UCSD-AML1 (cell line): ENCODE measurements at regions not wholly inside any gene's neighbourhood (a gene's known extent, or its start where the extent isn't known, plus 50 kb on each side); places are given as distances from the start of the nearest gene placed in this dataset.

ENCODE experiments used
- DNase-seq: peaks from one replicate; lab custom pipeline; 2025; ENCODE audit not compliant: unreplicated experiment; lab: John Stamatoyannopoulos, UW

- no peak for DNase-seq
Measured at GRCh38 chr10:129078746-129079145, 388.3 kb upstream of the MGMT start.

GRCh38 chr10:129079705-129080104, 387.3 kb upstream of the MGMT start:
- no peak for DNase-seq

- DNase-seq, result no peak
Measured at GRCh38 chr10:129085811-129086210, 381.2 kb upstream of the MGMT start.

- no peak for DNase-seq
Measured at GRCh38 chr10:129089341-129089740, 377.7 kb upstream of the MGMT start.

GRCh38 chr10:129090165-129090564, 376.9 kb upstream of the MGMT start:
- no peak for DNase-seq

GRCh38 chr10:129090618-129091366, 376.2 kb upstream of the MGMT start:
- DNase-seq, result no peak

GRCh38 chr10:129093641-129094040, 373.4 kb upstream of the MGMT start:
- DNase-seq, result no peak

GRCh38 chr10:129094233-129094632, 372.8 kb upstream of the MGMT start:
- DNase-seq, result no peak

- DNase-seq, result no peak
Measured at GRCh38 chr10:129094861-129095260, 372.2 kb upstream of the MGMT start.

- DNase-seq, result no peak
Measured at GRCh38 chr10:129095680-129096064, 371.4 kb upstream of the MGMT start.

- DNase-seq, result no peak
Measured at GRCh38 chr10:129096065-129096984, 370.7 kb upstream of the MGMT start.

- DNase-seq, result no peak
Measured at GRCh38 chr10:129097776-129098330, 369.2 kb upstream of the MGMT start.

GRCh38 chr10:129098517-129098916, 368.5 kb upstream of the MGMT start:
- no peak for DNase-seq

- DNase-seq, result no peak
Measured at GRCh38 chr10:129099486-129099885, 367.6 kb upstream of the MGMT start.

- DNase-seq, result no peak
Measured at GRCh38 chr10:129099992-129100391, 367.0 kb upstream of the MGMT start.

- no peak for DNase-seq
Measured at GRCh38 chr10:129101232-129101980, 365.6 kb upstream of the MGMT start.

- no peak for DNase-seq
Measured at GRCh38 chr10:129102906-129103693, 363.9 kb upstream of the MGMT start.

GRCh38 chr10:129104266-129105045, 362.6 kb upstream of the MGMT start:
- DNase-seq, result no peak

GRCh38 chr10:129105266-129105665, 361.8 kb upstream of the MGMT start:
- DNase-seq, result no peak

- no peak for DNase-seq
Measured at GRCh38 chr10:129106314-129106713, 360.7 kb upstream of the MGMT start.
